H1 (cell line): ENCODE measurements at regions not wholly inside any gene's neighbourhood (a gene's known extent, or its start where the extent isn't known, plus 50 kb on each side); places are given as distances from the start of the nearest gene placed in this dataset.

Source experiments
- CTCF ChIA-PET: fragments of 300-600 bp; sonication (Branson Sonifier 250); formaldehyde crosslinking; loops from one replicate; lab custom pipeline; 2021; ENCODE audit not compliant: partially characterized antibody; lab: Charles Lee
- POLR2A ChIA-PET: fragments of 300-600 bp; sonication (Branson Sonifier 250); formaldehyde crosslinking; loops from one replicate; lab custom pipeline; 2021; ENCODE audit warnings: inconsistent platforms; ENCODE audit not compliant: partially characterized antibody; lab: Charles Lee
- DNase-seq, 2 experiments: peaks; one replicate each; pipeline versions ENCODE4 v3.0.0 to v3.0.0-alpha.2; 2010 to 2022; ENCODE audit warnings: low spot score in 2 of 2, low read depth in 1 of 2, mixed read lengths in 1 of 2
- FAIRE-seq: peaks from 2 replicates; lab custom pipeline; 2011; peaks lifted over from hg19 to GRCh38; lab: Jason Lieb, UNC
- H2AFZ ChIP-seq: 2 replicates; pipeline ENCODE4 v1.8.1; 2012; ENCODE audit warnings: low read length, inconsistent platforms
- H2AK5ac ChIP-seq: 2 replicates; pipeline ENCODE4 v1.6.1; 2013; ENCODE audit warnings: low read depth, low read length
- H2BK120ac ChIP-seq: replicated peaks from 2 replicates; pipeline ENCODE3; 2013; ENCODE audit warnings: low read depth, low read length, inconsistent platforms
- H2BK12ac ChIP-seq: 2 replicates; pipeline ENCODE4 v1.6.1; 2013; ENCODE audit warnings: low read depth, low read length
- H2BK15ac ChIP-seq: 2 replicates; pipeline ENCODE4 v1.6.1; 2013; ENCODE audit warnings: low read length
- H2BK20ac ChIP-seq: 2 replicates; pipeline ENCODE4 v1.6.1; 2013; ENCODE audit warnings: low read length
- H2BK5ac ChIP-seq: 2 replicates; pipeline ENCODE4 v1.6.1; 2013; ENCODE audit warnings: low read depth, low read length
- H3K14ac ChIP-seq: 2 replicates; pipeline ENCODE4 v1.6.1; 2013; ENCODE audit warnings: inconsistent platforms; ENCODE audit not compliant: insufficient read length
- H3K18ac ChIP-seq: 2 replicates; pipeline ENCODE4 v1.6.1; 2013; ENCODE audit warnings: low read length; ENCODE audit errors: extremely low read depth
- H3K23ac ChIP-seq: 2 replicates; pipeline ENCODE4 v1.6.1; 2013; ENCODE audit warnings: inconsistent platforms; ENCODE audit not compliant: insufficient read length
- H3K23me2 ChIP-seq: 2 replicates; pipeline ENCODE4 v1.6.1; 2013; ENCODE audit warnings: low read depth, low read length
- H3K27ac ChIP-seq: 2 replicates; pipeline ENCODE4 v1.6.1; 2011; ENCODE audit warnings: low read depth, low read length, inconsistent platforms
- H3K27me3 ChIP-seq, 4 experiments: replicated peaks in 1 of 4; 1 replicate in 1 of 4; 2 replicates in 3 of 4; pipeline versions ENCODE4 v1.6.1 to v1.8.1; 2011 to 2013; ENCODE audit warnings: low read length in 3 of 4, mild to moderate bottlenecking in 3 of 4, inconsistent platforms in 2 of 4, mixed read lengths in 2 of 4, moderate library complexity in 1 of 4; ENCODE audit not compliant: control insufficient read depth in 3 of 4, insufficient read depth in 3 of 4; ENCODE audit errors: extremely low read depth in 1 of 4
- H3K36me3 ChIP-seq, 4 experiments: 2 replicates each; pipeline versions ENCODE4 v1.6.1 to v1.8.1; 2011 to 2013; ENCODE audit warnings: mild to moderate bottlenecking in 4 of 4, low read length in 3 of 4, moderate library complexity in 2 of 4, control low read depth in 1 of 4, inconsistent platforms in 1 of 4; ENCODE audit not compliant: insufficient read depth in 4 of 4, control insufficient read depth in 2 of 4
- H3K4ac ChIP-seq: replicated peaks from 2 replicates; pipeline ENCODE3; 2013; ENCODE audit warnings: low read length, low read depth, mixed read lengths, inconsistent platforms; ENCODE audit not compliant: insufficient read length
- H3K4me1 ChIP-seq, 4 experiments: replicated peaks in 1 of 4; 1 replicate in 1 of 4; 2 replicates in 3 of 4; pipeline versions ENCODE4 v1.6.1 to v1.8.1; 2011 to 2013; ENCODE audit warnings: low read length in 3 of 4, inconsistent platforms in 2 of 4, mixed read lengths in 1 of 4; ENCODE audit not compliant: insufficient read depth in 4 of 4, control insufficient read depth in 3 of 4
- H3K4me2 ChIP-seq, 2 experiments: 2 replicates each; pipeline versions ENCODE4 v1.6.1 to v1.8.1; 2011 to 2013; ENCODE audit warnings: low read depth in 2 of 2, low read length in 2 of 2, control low read depth in 1 of 2, inconsistent platforms in 1 of 2, mild to moderate bottlenecking in 1 of 2; ENCODE audit not compliant: insufficient read depth in 1 of 2
- H3K4me3 ChIP-seq, 4 experiments: fragments of 200-600, 300-600 bp in 1 of 4; sonication (generic), shearing (Covaris generic), sonication (Bioruptor Twin) in 1 of 4; 2 replicates each; pipeline versions ENCODE4 v1.5.1 to v1.8.1; 2011 to 2016; ENCODE audit warnings: low read length in 4 of 4, low read depth in 3 of 4, control low read depth in 2 of 4, inconsistent platforms in 2 of 4, mild to moderate bottlenecking in 2 of 4, mixed read lengths in 1 of 4, moderate library complexity in 1 of 4; ENCODE audit not compliant: insufficient read depth in 2 of 4; ENCODE audit errors: extremely low read depth in 1 of 4
- H3K56ac ChIP-seq: replicated peaks from 2 replicates; pipeline ENCODE3; 2013; ENCODE audit warnings: low read depth, mild to moderate bottlenecking, mixed read lengths, low read length, inconsistent platforms; ENCODE audit not compliant: insufficient read length
- H3K79me1 ChIP-seq: 2 replicates; pipeline ENCODE4 v1.6.1; 2013; ENCODE audit warnings: low read depth, low read length, control low read depth
- H3K79me2 ChIP-seq, 2 experiments: 2 replicates each; pipeline versions ENCODE4 v1.6.1 to v1.8.1; 2012 to 2013; ENCODE audit warnings: low read length in 2 of 2, mild to moderate bottlenecking in 2 of 2, inconsistent platforms in 1 of 2; ENCODE audit not compliant: insufficient read depth in 2 of 2, control insufficient read depth in 1 of 2
- H3K9ac ChIP-seq, 4 experiments: replicated peaks in 1 of 4; 1 replicate in 1 of 4; 2 replicates in 3 of 4; pipeline versions ENCODE4 v1.6.1 to v1.8.1; 2011 to 2013; ENCODE audit warnings: low read depth in 3 of 4, low read length in 3 of 4, control low read depth in 2 of 4, mild to moderate bottlenecking in 2 of 4, moderate library complexity in 2 of 4, inconsistent platforms in 1 of 4; ENCODE audit errors: extremely low read depth in 1 of 4
- H3K9me3 ChIP-seq, 2 experiments: 2 replicates each; pipeline versions ENCODE4 v1.6.1 to v1.8.1; 2012 to 2013; ENCODE audit warnings: mild to moderate bottlenecking in 2 of 2, moderate library complexity in 2 of 2, control low read depth in 1 of 2, inconsistent platforms in 1 of 2, low read depth in 1 of 2, low read length in 1 of 2, mixed read lengths in 1 of 2; ENCODE audit not compliant: insufficient read depth in 2 of 2
- H4K20me1 ChIP-seq, 2 experiments: replicated peaks in 1 of 2; 2 replicates each; pipeline versions ENCODE3 to v1.8.1; 2011 to 2013; ENCODE audit warnings: inconsistent platforms in 2 of 2, low read length in 2 of 2, mild to moderate bottlenecking in 1 of 2; ENCODE audit not compliant: insufficient read depth in 2 of 2, control insufficient read depth in 1 of 2
- H4K5ac ChIP-seq: 2 replicates; pipeline ENCODE4 v1.6.1; 2013; ENCODE audit warnings: low read length, low read depth, mixed read lengths, inconsistent platforms; ENCODE audit not compliant: insufficient read length
- H4K8ac ChIP-seq: 2 replicates; pipeline ENCODE4 v1.8.0; 2013; ENCODE audit warnings: mild to moderate bottlenecking, moderate library complexity, low read length, inconsistent platforms; ENCODE audit not compliant: insufficient read depth; ENCODE audit errors: extremely low read depth
- H4K91ac ChIP-seq: replicated peaks from 2 replicates; pipeline ENCODE3; 2013; ENCODE audit warnings: low read length, mixed read lengths, inconsistent platforms; ENCODE audit not compliant: insufficient read length
- BACH1 ChIP-seq: IDR thresholded peaks from 2 replicates; pipeline ENCODE4 v1.6.1; 2012; ENCODE audit warnings: low read length, improper control_type of control experiment
- BCL11A ChIP-seq, 2 experiments: IDR thresholded peaks; one replicate each; pipeline ENCODE4 v1.6.1; 2011; ENCODE audit warnings: low read depth in 2 of 2, low read length in 2 of 2, mild to moderate bottlenecking in 2 of 2
- BRCA1 ChIP-seq: IDR thresholded peaks from 2 replicates; pipeline ENCODE4 v1.6.1; 2012; ENCODE audit warnings: low read depth, low read length, improper control_type of control experiment
- CHD1 ChIP-seq: IDR thresholded peaks from 2 replicates; pipeline ENCODE4 v1.6.1; 2012; ENCODE audit warnings: low read depth, low read length, improper control_type of control experiment
- HDAC2 ChIP-seq, 2 experiments: fragments of 300-600 bp in 1 of 2; sonication (generic) in 1 of 2; IDR thresholded peaks; 2 replicates each; pipeline ENCODE4 v1.6.1; 2011 to 2012; ENCODE audit warnings: low read depth in 2 of 2, low read length in 2 of 2, mild to moderate bottlenecking in 2 of 2, moderate library complexity in 2 of 2, borderline replicate concordance in 1 of 2, inconsistent platforms in 1 of 2
- KDM1A ChIP-seq: fragments of 200-600, 300-600 bp; sonication (generic); IDR thresholded peaks from 2 replicates; pipeline ENCODE4 v1.7.1; 2016; ENCODE audit warnings: mild to moderate bottlenecking, low read length, borderline replicate concordance
- KDM5A ChIP-seq: fragments of 200-600 bp; IDR thresholded peaks from 2 replicates; pipeline ENCODE4 v1.7.1; 2012; ENCODE audit warnings: mild to moderate bottlenecking, low read length, inconsistent platforms, mixed read lengths
- NANOG ChIP-seq: IDR thresholded peaks from 2 replicates; pipeline ENCODE4 v1.6.1; 2011; ENCODE audit warnings: low read length, low read depth, mild to moderate bottlenecking, inconsistent platforms; ENCODE audit not compliant: insufficient read depth, poor library complexity, severe bottlenecking
- PHF8 ChIP-seq: fragments of 200-600 bp; sonication (generic); conservative IDR thresholded peaks from 2 replicates; pipeline ENCODE4 v1.7.1; 2012; ENCODE audit warnings: low read depth, mild to moderate bottlenecking, inconsistent platforms, low read length, moderate library complexity
- RFX5 ChIP-seq: IDR thresholded peaks from 2 replicates; pipeline ENCODE4 v1.6.1; 2011; ENCODE audit warnings: low read depth, low read length, improper control_type of control experiment, borderline replicate concordance
- RXRA ChIP-seq: IDR thresholded peaks from 2 replicates; pipeline ENCODE4 v1.6.1; 2011; ENCODE audit warnings: low read depth, mild to moderate bottlenecking, low read length, moderate library complexity; ENCODE audit not compliant: insufficient read depth
- SIRT6 ChIP-seq: IDR thresholded peaks from one replicate; pipeline ENCODE4 v1.7.1; 2012; ENCODE audit warnings: low read length, inconsistent platforms
- SRF ChIP-seq: IDR thresholded peaks from 2 replicates; pipeline ENCODE4 v1.6.1; 2011; ENCODE audit warnings: mild to moderate bottlenecking, low read depth, low read length, moderate library complexity
- SUZ12 ChIP-seq: fragments of 200-600 bp; sonication (generic); IDR thresholded peaks from 2 replicates; pipeline ENCODE4 v1.6.1; 2012; ENCODE audit warnings: mild to moderate bottlenecking, inconsistent platforms, low read length, moderate library complexity, mixed read lengths
- TBP ChIP-seq: IDR thresholded peaks from 2 replicates; pipeline ENCODE4 v1.6.1; 2011; ENCODE audit warnings: low read depth, low read length, improper control_type of control experiment
- TCF12 ChIP-seq: IDR thresholded peaks from 2 replicates; pipeline ENCODE4 v1.6.1; 2011; ENCODE audit warnings: low read depth, mild to moderate bottlenecking, low read length
- WGBS, 2 experiments: shearing (Covaris generic) in 1 of 2; methylation state at CpG; one replicate each; pipeline versions ENCODE4 v1.1.6 to v1.1.7; 2013 to 2015; ENCODE audit warnings: low lambda C conversion rate in 2 of 2, mixed read lengths in 2 of 2, inconsistent platforms in 1 of 2, low coverage in 1 of 2, missing lambda C conversion rate in 1 of 2; ENCODE audit not compliant: insufficient replicate concordance in 2 of 2, insufficient coverage in 1 of 2, insufficient read length in 1 of 2; ENCODE audit errors: extremely low coverage in 1 of 2, missing lambda C conversion rate in 1 of 2; 5-methylcytosine and 5-hydroxymethylcytosine counted together

GRCh38 chr4:44931720-44932119, 205.4 kb upstream of the GNPDA2 start:
- Histone ChIP-seq H4K20me1 (no peaks in the 10 kb centered on the region), H3K9me3 (no peaks in the 10 kb centered on the region), H3K79me1 (no peaks in the 10 kb centered on the region), H2BK12ac (no peak overlapping the region), H2BK15ac (no peak overlapping the region), H4K8ac (no peak overlapping the region), H3K18ac (no peak overlapping the region), H3K9ac (no peak overlapping the region), H3K14ac (no peak overlapping the region), H2BK20ac (no peak overlapping the region), H2BK120ac (no peak overlapping the region), H4K91ac (no peak overlapping the region), H2AFZ (no peak overlapping the region), H2BK5ac (no peak overlapping the region), H3K23ac (no peak overlapping the region), H4K5ac (no peak overlapping the region), H2AK5ac (no peak overlapping the region), H3K79me2 (no peaks in the 10 kb centered on the region), H3K4me1 (no peaks in the 10 kb centered on the region), H3K56ac (no peak overlapping the region), H3K27me3 (no peaks in the 10 kb centered on the region), H3K36me3 (no peaks in the 10 kb centered on the region), H3K27ac (no peak overlapping the region), H3K4me2 (no peak overlapping the region), H3K4ac (no peak overlapping the region), H3K4me3 (no peak overlapping the region), H3K23me2 (no peaks in the 10 kb centered on the region)
- FAIRE-seq (no peak), DNase-seq (no peak)
- WGBS, 2 experiments: 88% methylated on average over 3 of the region's 3 CpGs; no CpG with 5 or more reads in 1 of the 2 experiments
- CTCF ChIA-PET: interaction anchor here (1.2 kb wide), 1 partner anchor 518 kb away, joined by 3 read pairs; no protein-coding TSS in a partner anchor
- POLR2A ChIA-PET: no interaction called here
- TF ChIP-seq TBP (no peak), SUZ12 (no peak), TCF12 (no peak), BACH1 (no peak), SRF (no peak), SIRT6 (no peak), PHF8 (no peak), CHD1 (no peak), BCL11A (IDR thresholded peaks at IDR 0.05; ENCODE audit: low read depth in 2 of 2, low read length in 2 of 2) (no peak), RXRA (no peak), KDM1A (no peak), BRCA1 (no peak), RFX5 (no peak), NANOG (no peak), KDM5A (no peak), HDAC2 (IDR thresholded peaks at IDR 0.05; ENCODE audit: borderline replicate concordance in 1 of 2, low read depth in 2 of 2, low read length in 2 of 2) (no peak)
